Activated CD4-positive, alpha-beta T cell treated with anti-CD3 and anti-CD28 coated beads for 48 hours (primary cell): ENCODE measurements at regions not wholly inside any gene's neighbourhood (a gene's known extent, or its start where the extent isn't known, plus 50 kb on each side); places are given as distances from the start of the nearest gene placed in this dataset.

Experiments used
- DNase-seq: peaks from one replicate; pipeline ENCODE4 v3.0.0-alpha.2; 2020

DNA sequence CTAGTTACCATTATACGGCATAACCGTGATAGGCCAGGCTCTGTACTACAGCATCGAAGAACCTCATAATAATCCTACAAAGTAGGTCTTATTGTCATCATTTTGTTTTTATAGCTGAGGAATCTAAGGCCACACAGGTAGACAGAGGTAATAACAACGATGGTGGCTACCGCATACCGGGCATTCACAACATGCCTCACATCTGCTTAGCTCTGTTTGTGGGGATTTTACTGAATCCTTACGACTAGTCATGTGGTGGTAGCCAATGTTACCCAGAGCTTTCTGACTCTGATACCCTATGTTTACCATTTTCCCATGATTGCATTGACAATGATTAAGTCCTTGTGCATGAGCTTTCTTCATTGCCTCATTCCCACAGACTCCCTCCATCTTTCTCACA, 269.4 kb downstream of the TCF7L2 start:
- DNase-seq = no peak

DNA sequence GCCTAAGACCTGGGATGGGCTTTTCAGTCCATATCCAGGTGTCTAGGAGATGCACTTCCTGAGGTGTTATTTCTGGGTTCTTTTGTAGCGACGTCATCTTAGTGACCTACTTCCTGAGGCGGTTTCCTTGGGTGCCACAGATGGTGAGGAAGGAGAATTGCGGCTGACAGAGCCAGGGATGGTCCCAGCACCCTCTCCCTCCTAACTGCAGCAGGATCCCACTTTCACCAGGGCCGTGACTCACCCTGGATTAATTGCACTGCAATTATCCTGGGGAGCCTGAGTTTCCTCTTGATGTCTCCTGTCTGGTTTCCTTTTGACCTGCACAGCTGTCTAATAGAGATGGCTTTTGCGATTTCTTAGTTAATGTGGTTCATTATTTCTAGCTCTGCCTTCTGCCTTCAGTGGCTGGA, 271.7 kb downstream of the TCF7L2 start:
- no peak for DNase-seq

GRCh38 chr10:113222207-113222606, 272.2 kb downstream of the TCF7L2 start:
- DNase-seq = no peak

DNA sequence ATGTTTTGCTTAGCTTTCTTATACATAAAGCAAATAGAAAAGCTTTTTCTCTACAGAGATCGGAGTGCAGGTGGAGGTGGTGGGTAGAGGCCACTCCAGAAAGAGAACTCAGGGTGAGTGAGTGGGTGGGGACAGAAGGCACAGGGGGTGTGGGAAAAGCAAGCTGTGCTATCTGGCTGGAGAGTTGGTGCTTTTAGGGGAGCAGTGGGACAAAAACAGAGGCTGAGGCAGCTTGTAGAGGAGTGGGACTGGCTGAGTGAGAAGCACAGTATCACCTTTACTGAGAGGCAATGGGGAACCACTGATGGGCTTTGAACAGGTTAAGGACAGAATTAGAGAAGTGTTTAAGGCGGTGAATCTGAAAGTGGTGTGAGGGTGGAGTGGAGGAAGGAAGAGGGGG, 275.3 kb downstream of the TCF7L2 start:
- DNase-seq = no peak

DNA sequence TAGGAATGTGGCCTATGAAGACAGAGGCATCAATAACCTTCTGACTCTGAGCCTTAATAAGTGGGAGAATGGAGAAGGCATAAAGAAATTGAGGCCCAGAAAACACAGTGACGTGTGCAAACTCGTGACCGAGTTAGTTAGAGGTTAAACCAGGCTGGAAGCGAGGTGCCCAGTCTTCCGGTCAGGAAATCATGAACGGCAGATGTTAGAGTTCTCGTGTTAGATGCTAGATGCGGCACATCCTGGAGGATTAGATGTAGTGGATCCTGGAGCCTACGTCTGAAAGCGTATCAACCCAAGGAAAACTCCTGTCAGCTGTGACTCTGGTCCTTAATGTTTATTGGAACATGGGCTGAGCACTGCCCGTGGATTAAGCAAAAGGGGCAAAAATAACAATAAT, 275.9 kb downstream of the TCF7L2 start:
- no peak for DNase-seq

DNA sequence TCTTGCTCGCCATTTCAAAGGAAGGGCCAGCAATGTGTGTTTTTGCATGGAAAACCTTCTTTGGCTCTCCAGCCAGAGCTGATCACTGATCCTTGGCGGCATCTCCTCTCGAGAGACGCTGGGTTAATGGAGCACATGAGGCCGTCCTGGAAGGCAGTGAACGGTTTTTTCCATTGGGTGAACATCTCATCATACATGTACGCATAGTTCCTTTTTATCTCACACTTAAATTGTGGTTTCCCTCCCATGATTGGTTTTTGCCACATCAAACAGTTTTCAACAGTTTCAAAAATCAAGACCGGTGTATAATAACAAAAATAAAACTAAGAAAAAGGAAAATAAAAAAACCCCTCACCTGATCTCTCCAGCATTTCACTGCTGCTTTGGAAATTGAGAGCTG, 276.4 kb downstream of the TCF7L2 start:
- peak; percentile 45 for DNase-seq

DNA sequence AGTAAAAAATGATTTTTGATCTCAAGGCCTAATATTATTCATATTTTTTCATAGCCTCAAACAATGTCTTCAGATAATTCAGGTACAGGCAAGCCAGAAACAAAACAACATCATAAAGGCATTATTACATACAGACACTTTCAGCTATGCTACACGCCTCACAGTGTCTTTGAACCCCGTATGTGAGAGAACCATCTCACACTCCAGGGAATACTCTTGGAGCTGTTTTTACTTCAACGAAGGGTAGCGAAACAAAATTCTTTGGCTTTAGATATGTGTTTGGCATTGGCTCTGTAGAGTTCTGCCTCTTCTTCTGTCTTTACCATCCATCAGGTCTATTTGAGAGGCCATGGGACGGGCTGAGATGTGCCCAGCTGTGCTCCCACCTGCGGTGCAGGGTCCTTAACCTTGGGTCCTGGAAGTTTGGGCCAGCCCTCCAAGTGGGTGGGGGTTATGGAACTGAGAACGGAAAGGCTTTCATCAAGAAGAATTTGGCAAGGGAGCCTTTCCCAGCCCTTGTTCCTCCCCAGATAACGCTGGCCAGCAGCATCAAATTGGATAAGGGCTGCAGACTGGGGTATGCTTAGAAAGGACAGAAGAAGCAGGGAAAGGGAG, 276.9 kb downstream of the TCF7L2 start:
- DNase-seq = no peak

DNA sequence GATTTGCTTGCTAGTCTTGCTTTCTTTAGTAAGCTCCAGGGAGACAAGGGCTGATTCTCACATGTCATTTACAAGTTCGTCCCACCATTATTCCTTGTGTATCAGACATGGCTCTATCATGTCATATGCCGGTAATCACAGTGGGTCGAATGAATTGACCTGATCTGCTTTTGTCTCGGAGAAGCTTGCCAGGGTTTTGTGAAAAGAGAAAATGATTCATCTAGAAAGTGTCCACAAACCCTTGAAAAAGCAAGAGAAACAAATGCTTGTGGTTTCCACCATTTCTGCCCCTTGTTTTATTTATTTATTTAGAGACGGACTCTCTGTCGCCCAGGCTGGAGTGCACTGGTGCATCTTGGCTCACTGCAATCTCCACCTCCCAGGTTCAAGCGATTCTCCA, 278.5 kb downstream of the TCF7L2 start:
- DNase-seq = no peak

GRCh38 chr10:113230011-113230610, 280.1 kb downstream of the TCF7L2 start:
- DNase-seq = no peak

- no peak for DNase-seq
Observed at GRCh38 chr10:113232928-113233511, 283.0 kb downstream of the TCF7L2 start.

- DNase-seq = no peak
Observed at GRCh38 chr10:113234481-113234880, 284.4 kb downstream of the TCF7L2 start.

DNA sequence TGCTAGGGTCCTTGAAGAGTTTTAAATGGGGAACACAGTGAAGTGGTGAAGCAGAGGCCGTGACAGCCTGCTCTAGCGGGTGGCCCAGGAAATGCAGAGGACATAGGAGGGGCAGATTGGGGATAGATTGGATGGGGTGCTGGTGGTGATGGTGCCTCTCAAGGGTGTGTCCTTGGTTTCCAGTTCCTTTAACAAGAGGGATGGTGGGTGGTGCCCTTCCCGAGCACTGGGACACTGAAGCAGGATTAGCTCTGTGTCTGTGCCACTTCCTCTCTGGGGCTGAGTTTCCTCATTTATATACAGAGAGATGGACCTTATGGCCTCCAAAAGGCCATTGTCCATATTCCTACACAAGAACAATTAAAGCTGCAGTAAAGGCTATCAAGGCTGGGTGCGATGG, 285.5 kb downstream of the TCF7L2 start:
- DNase-seq = no peak

GRCh38 chr10:113236998-113237397, 287.0 kb downstream of the TCF7L2 start:
- DNase-seq = no peak

- DNase-seq = no peak
Observed at GRCh38 chr10:113239566-113240350, 289.7 kb downstream of the TCF7L2 start.

GRCh38 chr10:113240736-113241135, 290.7 kb downstream of the TCF7L2 start:
- DNase-seq = no peak

DNA sequence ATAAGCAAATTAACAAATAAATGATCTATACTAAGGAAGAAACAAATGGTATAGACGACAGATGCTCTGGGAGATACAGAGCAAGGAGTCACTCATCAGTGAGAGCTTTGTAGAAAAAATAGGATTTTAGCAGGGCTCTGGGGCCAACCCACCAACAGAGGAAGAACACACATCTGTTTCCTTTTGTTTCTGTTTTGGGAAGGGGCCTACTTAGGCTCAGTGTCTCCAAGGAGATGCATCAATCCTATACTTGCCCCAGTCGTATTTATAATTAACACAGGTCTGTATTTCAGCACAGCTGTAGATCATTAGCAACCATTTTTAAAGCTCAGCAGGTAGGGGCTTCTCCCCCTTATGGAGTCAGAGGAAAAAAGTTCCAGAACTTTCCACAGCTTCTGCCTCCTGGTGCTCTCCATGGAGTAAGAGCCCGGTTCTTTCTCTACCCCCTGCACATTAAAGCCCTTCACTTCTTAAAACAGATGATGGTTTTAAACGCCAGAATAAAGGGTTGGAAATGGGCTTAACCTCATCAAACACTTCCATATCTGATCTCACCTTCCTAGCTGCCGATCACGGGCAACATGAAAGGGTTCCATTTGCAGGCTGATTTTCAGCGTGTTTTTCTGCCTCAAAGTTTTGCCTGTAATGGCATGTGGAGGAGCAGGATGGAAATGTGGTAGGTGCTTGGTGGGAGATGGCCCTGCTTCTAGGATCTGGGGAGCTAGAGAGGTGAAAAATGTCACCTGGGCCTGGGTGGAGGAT, 291.7 kb downstream of the TCF7L2 start:
- no peak for DNase-seq

GRCh38 chr10:113243311-113243710, 293.3 kb downstream of the TCF7L2 start:
- no peak for DNase-seq

DNA sequence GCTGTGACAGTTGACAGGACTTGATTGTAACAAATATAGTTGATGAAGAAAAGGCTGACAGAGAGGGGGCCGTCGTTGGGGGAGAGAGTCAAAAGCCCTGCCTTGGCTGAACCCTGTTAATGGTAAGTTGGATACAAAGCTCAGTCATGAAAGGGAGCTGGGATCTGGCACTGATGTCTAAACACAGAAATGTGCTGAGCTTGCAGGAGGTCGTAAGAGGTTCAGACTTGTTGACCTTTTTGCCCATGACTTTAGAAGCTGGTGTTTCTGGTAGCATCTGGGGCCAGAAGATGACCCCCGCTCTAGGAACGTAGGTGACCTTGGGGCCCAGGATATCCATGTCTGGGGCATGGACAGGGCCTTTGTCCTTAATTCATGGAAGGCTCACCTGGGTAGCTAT, 294.7 kb downstream of the TCF7L2 start:
- no peak for DNase-seq

- DNase-seq = no peak
Observed at GRCh38 chr10:113245286-113245685, 295.2 kb downstream of the TCF7L2 start.

GRCh38 chr10:113247050-113247449, 297.0 kb downstream of the TCF7L2 start:
- no peak for DNase-seq

DNA sequence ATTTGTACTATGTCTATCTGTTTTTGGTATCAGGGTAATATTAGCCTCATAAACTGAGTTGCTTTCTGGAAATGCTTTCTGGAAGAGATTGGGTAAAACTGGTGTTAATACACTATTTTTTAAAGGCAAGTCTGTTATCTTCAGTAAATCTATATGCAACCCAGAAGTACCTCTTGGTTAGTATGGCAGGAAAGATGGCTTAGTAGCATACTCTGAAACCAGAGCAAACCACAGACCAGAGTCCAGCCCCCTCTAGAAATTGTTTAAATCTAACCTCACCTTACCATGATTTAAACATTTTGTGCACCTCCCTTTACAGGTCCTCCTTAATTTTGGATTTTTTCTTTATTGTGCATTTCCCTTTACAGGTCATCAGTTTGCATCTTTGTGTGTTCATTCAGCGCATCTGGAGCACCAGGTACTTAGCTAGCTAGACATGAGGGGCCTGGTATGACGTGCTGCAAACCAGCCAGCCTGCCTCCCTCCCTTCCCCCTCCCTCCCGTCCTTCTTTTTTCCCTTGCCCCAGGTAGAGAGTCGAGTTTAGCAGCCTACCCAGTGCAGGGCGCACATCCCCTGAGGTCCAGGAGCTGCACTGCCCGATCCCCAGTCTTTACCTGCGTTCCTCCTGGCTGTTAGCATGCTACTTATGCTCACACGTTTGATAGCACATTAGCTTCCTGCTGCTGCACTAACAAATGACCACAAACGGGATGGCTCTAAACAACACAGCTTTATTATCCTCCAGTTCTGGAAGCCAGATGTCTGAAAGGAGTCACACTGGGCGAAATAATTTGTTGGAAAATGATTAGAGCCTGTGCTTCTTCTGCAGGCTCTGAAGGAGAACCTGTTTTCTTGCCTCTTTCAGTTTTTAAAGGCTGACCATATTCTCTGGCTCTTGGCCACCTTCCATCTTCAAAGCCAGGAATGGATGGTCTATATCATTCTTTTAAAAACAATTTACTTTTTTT, 299.9 kb upstream of the HABP2 start:
- no peak for DNase-seq
